Bronchial epithelial cell (primary cell): ENCODE measurements at regions not wholly inside any gene's neighbourhood (a gene's known extent, or its start where the extent isn't known, plus 50 kb on each side); places are given as distances from the start of the nearest gene placed in this dataset.
A peak's percentile ranks its signal among the peaks of the same experiment; 100 is the strongest.

ENCODE experiments used
- DNase-seq: peaks from one replicate; pipeline ENCODE4 v3.0.0-alpha.2; 2010; ENCODE audit warnings: low read depth
- FAIRE-seq: peaks from 2 replicates; lab custom pipeline; 2011; peaks lifted over from hg19 to GRCh38; lab: Jason Lieb, UNC
- H3K27me3 ChIP-seq: 2 replicates; pipeline ENCODE4 v1.5.1; 2011; ENCODE audit warnings: low read length; ENCODE audit not compliant: control insufficient read depth, insufficient read depth
- H3K36me3 ChIP-seq: 2 replicates; pipeline ENCODE4 v1.5.1; 2011; ENCODE audit warnings: low read length; ENCODE audit not compliant: control insufficient read depth, insufficient read depth
- H3K4me3 ChIP-seq: 2 replicates; pipeline ENCODE4 v1.5.1; 2011; ENCODE audit warnings: mild to moderate bottlenecking, low read depth, low read length, control low read depth
- CTCF ChIP-seq: IDR thresholded peaks from 2 replicates; pipeline ENCODE4 v1.5.1; 2011; ENCODE audit warnings: mild to moderate bottlenecking, moderate library complexity, low read length, control low read depth, inconsistent platforms; ENCODE audit not compliant: insufficient read depth, severe bottlenecking

- DNase-seq, result peak; percentile 21
- H3K4me3 ChIP-seq, result no peak overlapping the region
- no peak for FAIRE-seq
- H3K27me3 ChIP-seq, result no peaks in the 10 kb centered on the region
- no peak for TF ChIP-seq CTCF
- H3K36me3 ChIP-seq, result no peaks in the 10 kb centered on the region
These were observed 210.8 kb downstream of the RFC3 start for GRCh38 chr13:34028496-34029442.

GRCh38 chr13:34030782-34031181, 212.8 kb downstream of the RFC3 start:
- FAIRE-seq (no peak), DNase-seq (peak; percentile 49)
- H3K27me3 ChIP-seq, result no peaks in the 10 kb centered on the region
- no peak overlapping the region for H3K4me3 ChIP-seq
- no peaks in the 10 kb centered on the region for H3K36me3 ChIP-seq
- no peak for TF ChIP-seq CTCF

GRCh38 chr13:34031610-34032009, 213.7 kb downstream of the RFC3 start:
- FAIRE-seq, result no peak
- no peak for DNase-seq
- Histone ChIP-seq H3K36me3 (no peaks in the 10 kb centered on the region), H3K27me3 (no peaks in the 10 kb centered on the region), H3K4me3 (no peak overlapping the region)
- no peak for TF ChIP-seq CTCF

GRCh38 chr13:34034411-34034810, 216.5 kb downstream of the RFC3 start:
- FAIRE-seq (no peak), DNase-seq (no peak)
- Histone ChIP-seq H3K4me3 (no peak overlapping the region), H3K27me3 (no peaks in the 10 kb centered on the region), H3K36me3 (no peaks in the 10 kb centered on the region)
- TF ChIP-seq CTCF, result no peak

GRCh38 chr13:34035178-34035577, 217.2 kb downstream of the RFC3 start:
- Histone ChIP-seq H3K4me3 (no peak overlapping the region), H3K27me3 (no peaks in the 10 kb centered on the region), H3K36me3 (no peaks in the 10 kb centered on the region)
- no peak for TF ChIP-seq CTCF
- FAIRE-seq (no peak), DNase-seq (no peak)
